ENCODE measurements at regions not wholly inside any gene's neighbourhood (a gene's known extent, or its start where the extent isn't known, plus 50 kb on each side); places are given as distances from the start of the nearest gene placed in this dataset.

DNA sequence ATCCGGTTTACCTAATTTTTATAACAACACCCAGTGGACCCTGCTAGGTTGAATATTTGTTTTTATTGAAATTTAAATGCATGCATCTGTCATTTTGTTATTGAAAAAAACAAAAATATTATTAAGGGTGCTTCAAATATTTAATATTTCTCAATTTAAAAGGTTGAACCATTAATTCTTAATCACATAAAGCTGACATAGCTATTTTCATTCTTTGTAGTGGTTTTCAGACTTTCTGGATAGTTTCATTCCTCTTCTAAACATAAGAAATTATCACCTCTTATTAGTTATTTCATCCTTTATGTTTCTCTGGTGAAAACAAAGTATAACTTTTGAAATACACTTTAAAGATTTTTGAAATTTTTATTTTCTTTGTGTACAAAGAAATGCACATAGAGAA is 369.9 kb upstream of the PLSCR5 start:
- no peak for DNase-seq (ENCODE audit: low read depth)
- in situ Hi-C loops (cut with HindIII; ENCODE audit: low pct_unique_long_range_greater_than_20kb, low sequenced_read_pairs) = no loop called here

DNA sequence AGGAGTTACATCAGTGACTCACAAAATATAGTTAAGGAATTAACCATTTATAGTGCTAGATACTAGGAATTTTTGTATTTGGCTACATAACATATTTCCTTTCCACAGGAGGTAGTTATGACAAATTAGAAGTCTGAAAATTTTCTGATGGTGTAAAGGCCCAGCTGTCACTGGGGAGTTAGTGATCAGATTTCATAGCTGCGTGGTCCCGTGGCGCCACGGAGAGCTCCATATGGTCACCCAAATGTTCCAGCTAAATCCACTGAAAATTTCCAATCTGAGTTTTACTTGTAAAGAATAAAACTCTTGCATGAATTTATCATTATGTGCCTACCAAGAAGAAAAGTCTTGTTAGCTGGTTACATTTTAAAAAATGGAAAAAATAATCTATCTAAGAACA is 368.9 kb upstream of the PLSCR5 start:
- DNase-seq (ENCODE audit: low read depth) = no peak
- in situ Hi-C loops (cut with HindIII; ENCODE audit: low pct_unique_long_range_greater_than_20kb, low sequenced_read_pairs) = no loop called here

DNA sequence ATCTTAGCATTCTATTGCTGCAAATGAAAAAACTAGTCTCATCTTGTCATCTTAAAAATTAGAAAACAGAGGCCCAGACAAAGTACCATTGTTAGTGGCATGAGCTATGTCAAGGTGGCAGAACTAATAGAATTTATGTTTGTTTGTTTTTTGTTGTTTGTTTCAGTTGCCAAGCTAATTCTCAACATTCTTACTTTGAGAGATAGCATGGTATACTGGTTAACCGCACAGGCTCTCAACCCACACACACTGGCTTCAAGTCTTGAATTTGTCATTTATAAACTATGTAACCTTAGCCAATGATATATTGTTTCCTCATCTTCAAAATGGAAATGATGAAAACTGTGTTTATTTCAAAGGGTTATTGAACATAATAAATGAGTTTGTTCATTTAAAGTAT is 367.6 kb upstream of the PLSCR5 start:
- DNase-seq (ENCODE audit: low read depth) = no peak
- in situ Hi-C loops (cut with HindIII; ENCODE audit: low pct_unique_long_range_greater_than_20kb, low sequenced_read_pairs) = no loop called here

DNA sequence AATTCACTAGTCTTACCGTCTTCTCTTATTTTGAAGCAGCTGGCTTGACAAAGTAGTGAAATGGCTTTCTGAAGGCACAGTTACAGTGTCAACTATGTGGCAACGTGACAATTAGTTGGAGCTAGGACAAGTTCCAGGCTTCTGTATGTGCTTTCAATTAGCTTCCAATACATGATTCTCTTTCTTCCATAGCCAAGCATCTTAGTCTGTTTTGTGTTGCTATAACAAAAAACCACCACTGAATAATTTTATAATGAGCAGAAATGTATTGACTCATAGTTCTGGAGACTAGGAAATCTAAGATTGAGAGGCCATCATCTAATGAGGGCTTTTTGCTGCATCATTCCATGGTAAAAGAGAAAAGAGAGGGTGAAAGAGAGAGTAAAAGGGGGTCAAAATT is 365.1 kb upstream of the PLSCR5 start:
- in situ Hi-C loops (cut with HindIII; ENCODE audit: low pct_unique_long_range_greater_than_20kb, low sequenced_read_pairs) = no loop called here
- DNase-seq (ENCODE audit: low read depth) = no peak

DNA sequence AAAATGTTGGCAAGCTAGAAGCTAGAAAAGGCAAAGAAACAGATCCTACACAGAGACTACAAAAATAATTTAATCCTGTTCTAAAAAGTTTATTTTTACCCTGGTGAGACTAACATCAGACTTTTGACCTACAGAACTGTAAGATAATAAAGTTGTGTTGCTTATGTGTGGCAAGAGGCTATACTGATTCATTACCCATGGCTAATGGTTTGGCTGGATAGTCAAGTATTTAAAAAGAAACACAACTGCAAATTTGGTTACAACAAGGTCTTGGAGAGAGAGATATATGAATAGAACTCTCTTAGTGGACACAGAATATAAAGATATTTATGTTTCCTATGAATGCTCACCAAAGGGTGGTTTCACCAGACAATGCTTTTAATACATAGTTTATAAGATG is 364.2 kb upstream of the PLSCR5 start:
- in situ Hi-C loops (cut with HindIII; ENCODE audit: low pct_unique_long_range_greater_than_20kb, low sequenced_read_pairs) = no loop called here
- DNase-seq (ENCODE audit: low read depth) = no peak

DNA sequence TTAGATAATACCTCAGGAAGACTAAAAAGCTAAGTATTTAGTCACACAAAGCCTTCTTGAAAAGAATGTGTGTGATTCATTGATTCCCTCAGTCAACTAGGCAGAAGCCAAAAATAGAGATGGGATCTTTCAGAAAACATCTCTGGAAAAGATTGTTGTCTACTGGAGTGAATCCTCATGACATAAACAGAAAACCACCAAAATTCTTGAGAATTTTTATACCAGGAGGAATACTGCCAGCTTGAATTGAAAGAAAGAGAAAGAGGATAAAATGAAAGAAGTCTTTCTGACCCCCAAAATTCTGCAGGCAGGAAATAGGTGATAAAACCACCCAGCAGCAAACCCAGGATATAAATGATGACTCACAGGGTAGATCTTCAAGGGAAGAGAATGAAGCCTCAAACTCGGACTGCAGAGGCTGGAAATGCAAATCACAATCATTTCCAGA is 363.1 kb upstream of the PLSCR5 start:
- peak; percentile 33 for DNase-seq (ENCODE audit: low read depth)
- in situ Hi-C loops (cut with HindIII; ENCODE audit: low pct_unique_long_range_greater_than_20kb, low sequenced_read_pairs) = no loop called here

DNA sequence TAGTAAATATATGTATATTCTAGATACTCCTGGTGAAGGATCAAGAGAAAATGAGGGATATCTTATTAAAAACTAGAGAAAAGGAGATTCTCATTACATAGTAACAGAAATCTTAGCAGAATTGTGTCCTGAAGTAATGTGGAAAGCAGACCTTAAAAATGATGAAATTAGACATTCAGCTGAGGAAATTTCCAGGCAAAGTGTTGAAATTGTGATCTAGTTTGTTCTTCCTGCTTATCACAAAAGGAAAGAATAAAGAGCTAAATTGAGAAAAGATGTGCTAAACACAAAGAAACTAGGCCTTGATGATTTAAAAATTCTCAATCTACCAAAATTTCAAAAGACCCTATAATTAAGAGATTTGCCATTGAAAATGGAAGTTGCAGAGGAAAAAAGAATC is 362.6 kb upstream of the PLSCR5 start:
- in situ Hi-C loops (cut with HindIII; ENCODE audit: low pct_unique_long_range_greater_than_20kb, low sequenced_read_pairs) = no loop called here
- no peak for DNase-seq (ENCODE audit: low read depth)

DNA sequence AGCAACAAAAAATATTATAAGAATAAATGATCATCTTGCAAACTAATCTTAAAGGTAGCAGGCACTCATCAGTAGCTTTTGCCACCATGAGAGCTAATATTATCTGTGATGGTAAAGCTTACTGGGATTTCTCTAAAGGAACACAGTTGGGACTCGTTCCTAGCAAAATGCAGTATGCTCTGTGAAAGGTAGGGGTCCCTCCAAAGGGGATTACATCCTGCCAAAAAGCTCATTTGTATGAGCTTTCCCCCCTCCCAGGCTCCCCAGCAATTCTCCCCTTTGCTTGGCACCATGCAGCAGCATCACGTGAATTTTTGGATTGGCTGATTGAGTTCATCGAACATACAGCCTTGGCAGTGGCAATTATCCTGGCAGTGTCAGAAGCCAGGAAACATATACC is 361.0 kb upstream of the PLSCR5 start:
- DNase-seq (ENCODE audit: low read depth) = no peak
- in situ Hi-C loops (cut with HindIII; ENCODE audit: low pct_unique_long_range_greater_than_20kb, low sequenced_read_pairs) = no loop called here

DNA sequence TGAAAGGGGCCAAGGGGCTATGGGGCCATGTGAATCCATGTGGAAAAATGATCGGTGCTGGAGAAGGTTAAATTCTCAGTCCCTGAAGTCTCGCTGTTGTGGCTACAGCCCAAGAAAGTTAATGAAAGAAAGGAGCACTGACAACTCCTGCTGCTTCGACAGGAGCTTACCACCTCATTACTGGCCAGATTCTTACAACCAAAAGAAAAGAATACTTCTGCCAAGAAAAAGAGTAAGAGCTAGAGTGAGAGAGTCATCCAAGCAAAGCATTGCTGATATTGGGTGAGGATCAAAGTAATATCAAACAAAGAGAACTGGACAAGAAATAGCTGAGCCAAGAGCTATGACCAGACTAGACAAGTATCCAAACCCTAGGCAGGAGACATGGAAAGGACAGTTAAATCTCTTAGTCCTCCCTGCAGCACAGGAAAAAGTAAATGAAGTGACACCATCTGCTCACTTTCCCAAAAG is 348.4 kb upstream of the PLSCR5 start:
- peak; percentile 53 for DNase-seq (ENCODE audit: low read depth)
- in situ Hi-C loops (cut with HindIII; ENCODE audit: low pct_unique_long_range_greater_than_20kb, low sequenced_read_pairs) = no loop called here

DNA sequence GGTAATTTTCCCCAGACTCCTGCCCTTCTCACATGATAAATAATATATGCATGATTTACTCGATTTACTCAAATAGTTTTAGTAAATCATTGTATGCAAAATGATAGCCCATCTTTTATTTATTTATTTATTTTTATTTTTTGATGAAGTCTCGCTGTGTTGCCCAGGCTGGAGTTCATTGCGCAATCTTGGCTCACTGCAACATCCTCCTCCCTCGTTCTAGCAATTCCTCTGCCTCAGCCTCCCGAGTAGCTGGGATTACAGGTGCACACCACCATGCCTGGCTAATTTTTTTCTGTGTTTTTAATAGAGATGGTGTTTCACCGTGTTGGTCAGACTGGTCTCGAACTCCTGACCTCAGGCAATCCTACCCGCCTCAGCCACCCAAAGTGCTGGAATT is 343.8 kb upstream of the PLSCR5 start:
- DNase-seq (ENCODE audit: low read depth) = no peak
- in situ Hi-C loops (cut with HindIII; ENCODE audit: low pct_unique_long_range_greater_than_20kb, low sequenced_read_pairs) = no loop called here

DNA sequence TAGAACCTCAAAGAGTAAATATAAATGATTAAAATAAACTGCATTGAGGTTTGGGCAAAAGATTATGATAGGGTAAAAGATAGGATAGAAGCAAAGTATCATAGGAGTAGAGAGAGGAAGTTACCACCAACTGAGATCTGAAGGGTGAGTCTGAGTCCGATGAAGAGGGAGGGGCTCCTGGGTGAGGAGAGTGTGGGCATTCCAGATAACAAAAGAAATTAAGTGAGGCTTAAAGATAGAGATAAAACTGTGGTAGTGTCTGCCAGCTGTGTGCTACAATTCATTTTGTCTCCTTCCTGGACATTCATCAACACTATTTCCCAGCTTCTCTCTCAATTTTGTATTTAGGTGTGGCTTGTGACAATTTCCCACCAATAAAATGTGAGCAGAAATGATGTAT is 343.0 kb upstream of the PLSCR5 start:
- in situ Hi-C loops (cut with HindIII; ENCODE audit: low pct_unique_long_range_greater_than_20kb, low sequenced_read_pairs) = no loop called here
- no peak for DNase-seq (ENCODE audit: low read depth)

DNA sequence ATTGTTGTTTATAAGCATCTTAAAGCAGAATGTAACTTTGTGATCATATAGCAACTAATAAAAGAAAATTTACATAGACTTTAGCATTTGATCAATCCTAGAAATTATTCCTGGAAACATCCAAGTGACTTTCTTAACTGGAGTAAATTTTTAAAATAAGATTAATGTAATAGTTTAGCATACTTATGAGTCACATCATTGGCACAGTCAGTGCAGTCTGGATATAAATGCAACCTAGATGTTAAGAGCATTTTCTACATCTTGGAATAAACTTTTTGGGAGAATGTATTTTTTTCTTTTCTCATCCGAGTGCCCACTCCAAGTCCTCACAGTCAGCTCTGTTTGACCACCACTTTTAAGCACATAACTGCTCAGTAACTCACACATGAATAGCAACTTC is 324.6 kb upstream of the PLSCR5 start:
- in situ Hi-C loops (cut with HindIII; ENCODE audit: low pct_unique_long_range_greater_than_20kb, low sequenced_read_pairs) = no loop called here

DNA sequence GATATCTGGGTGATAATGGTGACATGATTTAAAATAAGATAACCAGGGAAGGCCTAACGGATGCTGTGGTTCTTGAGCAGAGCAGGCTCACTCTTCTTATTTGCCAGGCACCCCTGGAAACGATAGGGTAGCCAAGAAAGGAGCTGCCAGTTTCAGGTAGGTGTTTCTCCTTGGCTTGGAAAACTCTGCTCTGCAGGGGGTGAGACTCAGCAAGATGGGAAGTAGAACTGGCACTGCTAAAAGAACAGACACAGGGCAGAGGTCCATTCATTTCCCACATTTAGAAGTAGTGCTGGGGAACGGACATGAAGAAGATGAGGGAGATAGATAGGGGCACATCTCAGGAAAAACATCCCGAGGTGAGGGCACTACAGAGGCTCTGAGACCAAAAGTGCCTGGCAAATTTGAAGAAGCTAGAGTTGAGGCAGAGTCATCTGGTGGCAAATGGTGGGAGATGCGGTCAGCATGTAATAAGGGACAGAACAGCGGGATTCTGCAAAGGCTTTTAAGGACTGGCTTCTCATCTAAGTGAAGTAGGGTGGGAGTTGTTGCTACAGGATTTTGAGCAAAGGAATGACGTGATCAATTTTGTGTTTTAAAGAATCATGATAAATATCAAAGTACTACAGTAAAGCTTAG is 323.4 kb upstream of the PLSCR5 start:
- in situ Hi-C loops (cut with HindIII; ENCODE audit: low pct_unique_long_range_greater_than_20kb, low sequenced_read_pairs) = no loop called here
- no peak for DNase-seq (ENCODE audit: low read depth)

More for the DNA sequence above, 324.6 kb upstream of the PLSCR5 start:
- no peak for DNase-seq (ENCODE audit: low read depth)

DNA sequence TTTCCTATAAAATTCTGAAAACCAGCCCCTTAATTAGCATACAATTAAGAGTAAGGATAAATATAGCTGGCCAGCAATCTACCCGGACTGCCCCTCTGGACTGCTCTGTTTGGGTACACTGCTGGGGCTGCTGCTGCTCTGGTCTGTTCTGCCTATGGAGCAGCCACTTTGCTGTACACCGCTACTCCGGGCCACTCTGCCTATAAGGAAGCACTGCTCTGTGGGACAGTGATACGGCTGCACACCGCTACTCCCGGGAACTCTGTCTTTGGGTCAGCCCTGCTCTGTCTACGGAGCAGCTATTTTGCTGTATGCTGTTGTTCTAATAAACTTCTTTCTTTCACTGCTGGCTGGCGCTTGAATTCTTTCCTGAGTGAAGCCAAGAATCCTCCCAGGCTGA is 316.5 kb upstream of the PLSCR5 start:
- in situ Hi-C loops (cut with HindIII; ENCODE audit: low pct_unique_long_range_greater_than_20kb, low sequenced_read_pairs) = no loop called here
- no peak for DNase-seq (ENCODE audit: low read depth)

DNA sequence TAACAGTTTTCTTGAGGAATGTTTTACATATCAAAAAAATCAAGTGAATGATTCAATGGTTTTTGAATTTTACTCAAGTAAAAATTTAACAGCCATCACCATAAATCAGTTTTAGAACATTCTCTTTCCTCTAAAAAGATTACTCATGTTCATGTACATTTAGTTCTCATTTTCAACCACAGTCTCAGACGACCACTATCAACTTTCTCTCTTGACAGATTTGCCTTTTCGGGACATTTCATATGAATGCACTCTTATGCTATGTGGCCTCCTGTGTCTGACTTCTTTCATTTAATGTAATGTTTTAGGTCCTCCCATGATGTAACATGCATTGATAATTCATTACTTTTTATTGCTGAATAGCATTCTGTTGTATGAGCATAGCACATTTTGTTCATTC is 309.3 kb upstream of the PLSCR5 start:
- in situ Hi-C loops (cut with HindIII; ENCODE audit: low pct_unique_long_range_greater_than_20kb, low sequenced_read_pairs) = no loop called here
- no peak for DNase-seq (ENCODE audit: low read depth)

DNA sequence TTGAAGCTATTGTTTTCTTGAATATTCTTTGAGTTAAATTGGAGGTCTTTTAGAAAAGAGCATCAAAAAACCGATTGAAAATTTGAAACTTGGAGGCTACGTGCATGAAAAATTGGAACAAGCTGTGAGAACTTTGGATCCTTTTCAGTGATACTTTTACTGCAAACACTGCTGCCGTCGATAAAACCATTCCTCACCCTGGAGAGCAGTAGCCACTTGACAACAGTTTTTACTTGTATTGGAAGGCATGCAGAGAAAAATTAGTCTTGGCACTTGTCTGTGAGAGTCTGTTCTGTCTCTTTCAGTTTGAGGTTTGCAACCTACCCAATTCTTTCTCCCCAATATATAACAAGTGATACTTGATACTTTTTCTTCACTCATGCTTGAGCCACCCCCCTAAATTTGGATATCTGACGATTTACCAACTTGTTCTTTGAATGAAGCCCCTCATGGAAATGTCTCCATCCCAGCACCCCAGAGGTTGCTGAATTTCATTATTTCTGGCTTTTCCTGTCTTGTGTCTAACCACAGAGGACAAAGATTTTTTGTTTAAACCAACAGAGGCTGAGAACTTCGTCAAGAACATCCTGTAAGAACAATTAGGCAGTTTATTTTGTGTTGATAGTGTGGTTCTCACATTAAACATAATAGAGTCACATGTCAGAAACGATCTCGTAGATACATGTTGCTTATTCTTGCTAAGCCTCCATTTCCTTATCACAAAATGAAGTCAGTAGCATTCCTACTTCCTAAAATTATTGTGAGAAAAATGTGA is 307.3 kb upstream of the PLSCR5 start:
- in situ Hi-C loops (cut with HindIII; ENCODE audit: low pct_unique_long_range_greater_than_20kb, low sequenced_read_pairs) = no loop called here
- no peak for DNase-seq (ENCODE audit: low read depth)

DNA sequence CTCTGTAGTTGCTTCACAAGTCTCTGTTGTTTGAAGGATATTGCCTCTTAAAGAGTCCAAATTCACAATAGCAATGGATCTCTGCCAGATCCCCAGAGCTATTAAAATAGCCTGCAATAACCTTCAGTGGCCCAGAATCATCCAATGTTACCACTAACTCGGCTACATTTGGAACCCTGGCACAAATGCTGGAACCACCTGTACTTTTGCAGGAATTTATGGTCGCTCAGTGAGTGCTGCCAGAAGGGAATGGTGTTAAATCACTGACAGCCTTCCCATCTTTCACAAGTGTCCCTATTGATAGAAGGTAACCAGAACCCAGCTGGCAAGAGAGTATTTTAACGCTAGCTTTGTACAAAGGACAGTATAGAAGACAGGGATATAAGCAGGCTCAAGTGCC is 298.8 kb upstream of the PLSCR5 start:
- DNase-seq (ENCODE audit: low read depth) = no peak
- in situ Hi-C loops (cut with HindIII; ENCODE audit: low pct_unique_long_range_greater_than_20kb, low sequenced_read_pairs) = no loop called here

DNA sequence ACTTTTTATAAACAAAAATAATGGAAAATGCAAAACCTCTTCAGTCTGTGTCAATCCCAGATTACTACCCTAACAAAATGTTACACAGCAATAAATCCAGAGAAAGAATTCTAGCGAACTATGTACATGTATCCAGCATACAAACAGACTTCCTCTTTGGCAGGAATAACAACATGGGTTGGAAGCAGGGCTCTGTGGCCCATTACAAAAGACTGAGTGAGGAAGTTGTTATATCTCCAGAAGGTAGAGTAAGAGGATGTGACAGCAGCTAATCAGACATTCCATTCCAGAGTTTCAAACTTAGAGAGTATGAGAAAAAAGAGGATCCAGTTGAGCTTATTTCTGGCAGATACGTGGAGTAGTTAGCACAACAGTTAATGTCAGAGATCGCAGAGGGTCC is 294.0 kb upstream of the PLSCR5 start:
- no peak for DNase-seq (ENCODE audit: low read depth)
- in situ Hi-C loops (cut with HindIII; ENCODE audit: low pct_unique_long_range_greater_than_20kb, low sequenced_read_pairs) = no loop called here

DNA sequence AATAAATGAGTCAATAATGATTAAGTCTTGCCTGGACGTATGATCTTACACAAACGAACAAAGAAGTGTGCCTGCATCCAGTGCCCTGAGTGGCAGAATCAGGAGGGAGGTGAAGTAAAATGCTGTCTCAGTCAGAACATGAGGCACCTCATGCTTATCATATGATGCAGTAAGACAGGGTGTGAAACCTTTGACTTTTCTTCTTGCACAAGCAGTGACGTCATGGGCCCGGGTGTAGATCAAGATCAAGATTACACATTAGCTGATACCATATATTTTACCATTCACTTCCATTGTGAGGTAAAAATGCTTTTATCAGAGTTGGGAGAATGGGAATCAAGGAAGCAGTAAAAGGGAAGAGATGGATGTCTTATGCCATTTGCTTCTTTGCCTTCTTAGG is 291.6 kb upstream of the PLSCR5 start:
- in situ Hi-C loops (cut with HindIII; ENCODE audit: low pct_unique_long_range_greater_than_20kb, low sequenced_read_pairs) = no loop called here

More for the DNA sequence above, 291.6 kb upstream of the PLSCR5 start:
- DNase-seq (ENCODE audit: low read depth) = no peak

All from Caki2 (cell line).